GM12878 (cell line): ENCODE measurements at regions not wholly inside any gene's neighbourhood (a gene's known extent, or its start where the extent isn't known, plus 50 kb on each side); places are given as distances from the start of the nearest gene placed in this dataset.

ENCODE experiments used
- ATAC-seq: fragments of 200-7000 bp; cut with Tn5 transposase; 3 replicates; pipeline ENCODE4 v1.9.1; 2020; ENCODE audit warnings: mild to moderate bottlenecking, moderate library complexity
- BruUV-seq: library from RNA; stranded (reverse); fragments of 400-500 nt; replicated peaks from 2 replicates; lab custom pipeline; 2021; lab: Mats Ljungman, UMichigan
- CTCF ChIA-PET: fragments of 300-600 bp; sonication (Branson Sonifier 250); formaldehyde crosslinking; extraction: SDS; loops from one replicate; lab custom pipeline; 2021; ENCODE audit warnings: inconsistent platforms; lab: Yijun Ruan, JAX
- POLR2A ChIA-PET: fragments of 350-600 bp; formaldehyde crosslinking; extraction: SDS; loops from one replicate; lab custom pipeline; 2021; ENCODE audit warnings: inconsistent platforms; lab: Charles Lee
- RAD21 ChIA-PET: fragments of 300-600 bp; sonication (Branson Sonifier 250); formaldehyde crosslinking; loops from one replicate; lab custom pipeline; 2023; ENCODE audit warnings: antibody characterized with exemption; ENCODE audit not compliant: unreplicated experiment; lab: Charles Lee
- SMC1A ChIA-PET: fragments of 300-600 bp; sonication (Branson Sonifier 250); formaldehyde crosslinking; loops from one replicate; lab custom pipeline; 2023; ENCODE audit not compliant: unreplicated experiment, uncharacterized antibody; lab: Charles Lee
- DNase-seq: peaks from one replicate; pipeline ENCODE4 v3.0.0-alpha.2; 2011; ENCODE audit warnings: low read depth, low spot score
- FAIRE-seq: peaks from 3 replicates; lab custom pipeline; 2011; peaks lifted over from hg19 to GRCh38; lab: Jason Lieb, UNC
- H2AFZ ChIP-seq: 2 replicates; pipeline ENCODE4 v1.6.0; 2011; ENCODE audit warnings: low read depth, low read length, control low read depth; ENCODE audit not compliant: control insufficient read depth
- H3K27ac ChIP-seq: 2 replicates; pipeline ENCODE4 v1.5.1; 2011; ENCODE audit warnings: control low read depth; ENCODE audit not compliant: control insufficient read depth, insufficient read depth
- H3K27me3 ChIP-seq, 2 experiments: replicated peaks in 1 of 2; 2 replicates each; pipeline versions ENCODE4 v1.6.0 to v1.6.1; 2011; ENCODE audit warnings: low read length in 1 of 2; ENCODE audit not compliant: control insufficient read depth in 2 of 2, insufficient read depth in 2 of 2
- H3K36me3 ChIP-seq, 2 experiments: 2 replicates each; pipeline ENCODE4 v1.5.1; 2011; ENCODE audit warnings: low read length in 1 of 2; ENCODE audit not compliant: control insufficient read depth in 2 of 2, insufficient read depth in 2 of 2
- H3K4me1 ChIP-seq: 2 replicates; pipeline ENCODE4 v1.6.1; 2011; ENCODE audit warnings: mild to moderate bottlenecking, low read length, moderate library complexity, mixed read lengths; ENCODE audit not compliant: control insufficient read depth, insufficient read depth
- H3K4me2 ChIP-seq: 2 replicates; pipeline ENCODE4 v1.6.0; 2011; ENCODE audit warnings: control low read depth; ENCODE audit not compliant: control insufficient read depth, insufficient read depth
- H3K4me3 ChIP-seq: fragments of 200-600 bp; sonication (generic); 2 replicates; pipeline ENCODE4 v1.5.1; 2016
- H3K79me2 ChIP-seq: 2 replicates; pipeline ENCODE4 v1.6.0; 2011; ENCODE audit warnings: low read length; ENCODE audit not compliant: control insufficient read depth, insufficient read depth
- H3K9ac ChIP-seq: 2 replicates; pipeline ENCODE4 v1.8.0; 2011; ENCODE audit warnings: low read length, control low read depth, mixed read lengths; ENCODE audit not compliant: control insufficient read depth, insufficient read depth
- H3K9me3 ChIP-seq: replicated peaks from 3 replicates; pipeline ENCODE4 v1.5.1; 2011; ENCODE audit warnings: mild to moderate bottlenecking, low read length; ENCODE audit not compliant: control insufficient read depth, insufficient read depth
- H4K20me1 ChIP-seq: 2 replicates; pipeline ENCODE4 v1.6.0; 2011; ENCODE audit not compliant: control insufficient read depth, insufficient read depth
- CREB1 ChIP-seq: IDR thresholded peaks from 2 replicates; pipeline ENCODE4 v1.6.1; 2012; ENCODE audit warnings: low read depth, mild to moderate bottlenecking, inconsistent platforms
- EED ChIP-seq: sonication (generic); IDR thresholded peaks from 2 replicates; pipeline ENCODE4 v1.6.1; 2016; ENCODE audit warnings: antibody characterized with exemption, low read depth
- EGR1 ChIP-seq, 2 experiments: IDR thresholded peaks; 1 replicate in 1 of 2; 2 replicates in 1 of 2; pipeline ENCODE4 v1.6.1; 2011 to 2012; ENCODE audit warnings: low read depth in 2 of 2, low read length in 2 of 2, borderline replicate concordance in 1 of 2, mild to moderate bottlenecking in 1 of 2, moderate library complexity in 1 of 2
- MEF2A ChIP-seq: IDR thresholded peaks from 2 replicates; pipeline ENCODE4 v1.6.1; 2011; ENCODE audit warnings: low read depth, mild to moderate bottlenecking, low read length, moderate library complexity; ENCODE audit not compliant: insufficient read depth
- POLR2AphosphoS2 ChIP-seq: IDR thresholded peaks from 2 replicates; pipeline ENCODE4 v1.6.1; 2011; ENCODE audit warnings: low read depth, mild to moderate bottlenecking, low read length, improper control_type of control experiment, moderate library complexity
- SMC3 ChIP-seq: IDR thresholded peaks from 2 replicates; pipeline ENCODE4 v1.6.1; 2011; ENCODE audit warnings: low read length, improper control_type of control experiment, borderline replicate concordance
- TCF7 ChIP-seq: IDR thresholded peaks from 2 replicates; pipeline ENCODE4 v1.6.1; 2014; ENCODE audit warnings: antibody characterized with exemption, borderline replicate concordance
- WRNIP1 ChIP-seq: IDR thresholded peaks from 2 replicates; pipeline ENCODE4 v1.6.1; 2011; ENCODE audit warnings: low read depth, low read length, improper control_type of control experiment, borderline replicate concordance
- YY1 ChIP-seq: IDR thresholded peaks from 2 replicates; pipeline ENCODE4 v1.6.1; 2011; ENCODE audit warnings: low read depth, mild to moderate bottlenecking, low read length
- WGBS: methylation state at CpG from one replicate; pipeline ENCODE4 v1.1.6; 2016; ENCODE audit warnings: low lambda C conversion rate; ENCODE audit not compliant: insufficient replicate concordance, insufficient coverage; ENCODE audit errors: missing lambda C conversion rate; 5-methylcytosine and 5-hydroxymethylcytosine counted together
- in situ Hi-C: fragments of 300-500 bp; cut with MboI; formaldehyde crosslinking; loops from 9 replicates; pipeline ENCODE4 v1.14.3; 2018; ENCODE audit warnings: mixed read lengths
- intact Hi-C: fragments of 100-400 bp; cut with micrococcal nuclease; formaldehyde crosslinking; loops from one replicate; pipeline ENCODE4 v1.14.2; 2022; ENCODE audit not compliant: unreplicated experiment
- TF ChIP-seq, protein P1 (sequence below): IDR thresholded peaks from 2 replicates; pipeline ENCODE4 v1.6.1; 2012; ENCODE audit warnings: improper control_type of control experiment, low read depth, low read length; ENCODE audit not compliant: insufficient replicate concordance
- TF ChIP-seq, protein P2 (sequence below): fragments of 450-650 bp; IDR thresholded peaks from 2 replicates; pipeline ENCODE4 v1.6.1; 2017; ENCODE audit warnings: mild to moderate bottlenecking, moderate library complexity
- TF ChIP-seq, protein P3 (sequence below): IDR thresholded peaks from 2 replicates; pipeline ENCODE4 v1.6.1; 2011; ENCODE audit warnings: borderline replicate concordance, low read depth, mild to moderate bottlenecking, moderate library complexity, mixed read lengths, low read length; ENCODE audit not compliant: insufficient read depth; ENCODE audit errors: extremely low read length

- DNase-seq (no peak), ATAC-seq (no peak), FAIRE-seq (no peak)
- ChIA-PET SMC1A (interaction anchor here (1.1 to 1.3 kb wide), 2 partner anchors 11 to 15 kb away, joined by 4 to 7 read pairs; no protein-coding TSS in a partner anchor), CTCF (interaction anchor here (0.7 to 4.8 kb wide), 3 partner anchors 10 to 1224 kb away, joined by 3 to 33 read pairs (median 3); no protein-coding TSS in a partner anchor), POLR2A (no interaction called here), RAD21 (interaction anchor here (0.7 to 0.8 kb wide), 2 partner anchors 10 to 1898 kb away, joined by 3 read pairs; no protein-coding TSS in a partner anchor)
- Histone ChIP-seq H3K9ac (no peak overlapping the region), H3K79me2 (no peaks in the 10 kb centered on the region), H3K4me1 (peaks cover 11% of the 10 kb centered on the region), H4K20me1 (no peaks in the 10 kb centered on the region), H2AFZ (no peak overlapping the region), H3K9me3 (peaks cover 3% of the 10 kb centered on the region; the same call in 2 of the 3 replicates), H3K36me3 (no peaks in the 10 kb centered on the region), H3K4me2 (no peak overlapping the region), H3K4me3 (no peak overlapping the region), H3K27me3 (no peaks in the 10 kb centered on the region), H3K27ac (no peak overlapping the region)
- in situ Hi-C loops (no loop called here), intact Hi-C loops (loop anchor here (5.0 to 10.0 kb wide), 4 partner anchors 187 to 1280 kb away; partner anchors contain the start of gene RGMB)
- WGBS: 70% methylated on average over 5 of the region's 5 CpGs
- BruUV-seq: no TSS peak
- TF ChIP-seq WRNIP1: no peak
- TF ChIP-seq POLR2AphosphoS2: no peak
- TF ChIP-seq, protein P1, sequence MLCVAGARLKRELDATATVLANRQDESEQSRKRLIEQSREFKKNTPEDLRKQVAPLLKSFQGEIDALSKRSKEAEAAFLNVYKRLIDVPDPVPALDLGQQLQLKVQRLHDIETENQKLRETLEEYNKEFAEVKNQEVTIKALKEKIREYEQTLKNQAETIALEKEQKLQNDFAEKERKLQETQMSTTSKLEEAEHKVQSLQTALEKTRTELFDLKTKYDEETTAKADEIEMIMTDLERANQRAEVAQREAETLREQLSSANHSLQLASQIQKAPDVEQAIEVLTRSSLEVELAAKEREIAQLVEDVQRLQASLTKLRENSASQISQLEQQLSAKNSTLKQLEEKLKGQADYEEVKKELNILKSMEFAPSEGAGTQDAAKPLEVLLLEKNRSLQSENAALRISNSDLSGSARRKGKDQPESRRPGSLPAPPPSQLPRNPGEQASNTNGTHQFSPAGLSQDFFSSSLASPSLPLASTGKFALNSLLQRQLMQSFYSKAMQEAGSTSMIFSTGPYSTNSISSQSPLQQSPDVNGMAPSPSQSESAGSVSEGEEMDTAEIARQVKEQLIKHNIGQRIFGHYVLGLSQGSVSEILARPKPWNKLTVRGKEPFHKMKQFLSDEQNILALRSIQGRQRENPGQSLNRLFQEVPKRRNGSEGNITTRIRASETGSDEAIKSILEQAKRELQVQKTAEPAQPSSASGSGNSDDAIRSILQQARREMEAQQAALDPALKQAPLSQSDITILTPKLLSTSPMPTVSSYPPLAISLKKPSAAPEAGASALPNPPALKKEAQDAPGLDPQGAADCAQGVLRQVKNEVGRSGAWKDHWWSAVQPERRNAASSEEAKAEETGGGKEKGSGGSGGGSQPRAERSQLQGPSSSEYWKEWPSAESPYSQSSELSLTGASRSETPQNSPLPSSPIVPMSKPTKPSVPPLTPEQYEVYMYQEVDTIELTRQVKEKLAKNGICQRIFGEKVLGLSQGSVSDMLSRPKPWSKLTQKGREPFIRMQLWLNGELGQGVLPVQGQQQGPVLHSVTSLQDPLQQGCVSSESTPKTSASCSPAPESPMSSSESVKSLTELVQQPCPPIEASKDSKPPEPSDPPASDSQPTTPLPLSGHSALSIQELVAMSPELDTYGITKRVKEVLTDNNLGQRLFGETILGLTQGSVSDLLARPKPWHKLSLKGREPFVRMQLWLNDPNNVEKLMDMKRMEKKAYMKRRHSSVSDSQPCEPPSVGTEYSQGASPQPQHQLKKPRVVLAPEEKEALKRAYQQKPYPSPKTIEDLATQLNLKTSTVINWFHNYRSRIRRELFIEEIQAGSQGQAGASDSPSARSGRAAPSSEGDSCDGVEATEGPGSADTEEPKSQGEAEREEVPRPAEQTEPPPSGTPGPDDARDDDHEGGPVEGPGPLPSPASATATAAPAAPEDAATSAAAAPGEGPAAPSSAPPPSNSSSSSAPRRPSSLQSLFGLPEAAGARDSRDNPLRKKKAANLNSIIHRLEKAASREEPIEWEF: no peak
- TF ChIP-seq, protein P2, sequence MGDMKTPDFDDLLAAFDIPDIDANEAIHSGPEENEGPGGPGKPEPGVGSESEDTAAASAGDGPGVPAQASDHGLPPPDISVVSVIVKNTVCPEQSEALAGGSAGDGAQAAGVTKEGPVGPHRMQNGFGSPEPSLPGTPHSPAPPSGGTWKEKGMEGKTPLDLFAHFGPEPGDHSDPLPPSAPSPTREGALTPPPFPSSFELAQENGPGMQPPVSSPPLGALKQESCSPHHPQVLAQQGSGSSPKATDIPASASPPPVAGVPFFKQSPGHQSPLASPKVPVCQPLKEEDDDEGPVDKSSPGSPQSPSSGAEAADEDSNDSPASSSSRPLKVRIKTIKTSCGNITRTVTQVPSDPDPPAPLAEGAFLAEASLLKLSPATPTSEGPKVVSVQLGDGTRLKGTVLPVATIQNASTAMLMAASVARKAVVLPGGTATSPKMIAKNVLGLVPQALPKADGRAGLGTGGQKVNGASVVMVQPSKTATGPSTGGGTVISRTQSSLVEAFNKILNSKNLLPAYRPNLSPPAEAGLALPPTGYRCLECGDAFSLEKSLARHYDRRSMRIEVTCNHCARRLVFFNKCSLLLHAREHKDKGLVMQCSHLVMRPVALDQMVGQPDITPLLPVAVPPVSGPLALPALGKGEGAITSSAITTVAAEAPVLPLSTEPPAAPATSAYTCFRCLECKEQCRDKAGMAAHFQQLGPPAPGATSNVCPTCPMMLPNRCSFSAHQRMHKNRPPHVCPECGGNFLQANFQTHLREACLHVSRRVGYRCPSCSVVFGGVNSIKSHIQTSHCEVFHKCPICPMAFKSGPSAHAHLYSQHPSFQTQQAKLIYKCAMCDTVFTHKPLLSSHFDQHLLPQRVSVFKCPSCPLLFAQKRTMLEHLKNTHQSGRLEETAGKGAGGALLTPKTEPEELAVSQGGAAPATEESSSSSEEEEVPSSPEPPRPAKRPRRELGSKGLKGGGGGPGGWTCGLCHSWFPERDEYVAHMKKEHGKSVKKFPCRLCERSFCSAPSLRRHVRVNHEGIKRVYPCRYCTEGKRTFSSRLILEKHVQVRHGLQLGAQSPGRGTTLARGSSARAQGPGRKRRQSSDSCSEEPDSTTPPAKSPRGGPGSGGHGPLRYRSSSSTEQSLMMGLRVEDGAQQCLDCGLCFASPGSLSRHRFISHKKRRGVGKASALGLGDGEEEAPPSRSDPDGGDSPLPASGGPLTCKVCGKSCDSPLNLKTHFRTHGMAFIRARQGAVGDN: no peak
- no peak for TF ChIP-seq SMC3
- no peak for TF ChIP-seq MEF2A
- TF ChIP-seq TCF7: no peak
- TF ChIP-seq EED: no peak
- TF ChIP-seq, protein P3, sequence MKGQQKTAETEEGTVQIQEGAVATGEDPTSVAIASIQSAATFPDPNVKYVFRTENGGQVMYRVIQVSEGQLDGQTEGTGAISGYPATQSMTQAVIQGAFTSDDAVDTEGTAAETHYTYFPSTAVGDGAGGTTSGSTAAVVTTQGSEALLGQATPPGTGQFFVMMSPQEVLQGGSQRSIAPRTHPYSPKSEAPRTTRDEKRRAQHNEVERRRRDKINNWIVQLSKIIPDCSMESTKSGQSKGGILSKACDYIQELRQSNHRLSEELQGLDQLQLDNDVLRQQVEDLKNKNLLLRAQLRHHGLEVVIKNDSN: no peak
- TF ChIP-seq YY1: no peak
- no peak for TF ChIP-seq CREB1
- no peak for TF ChIP-seq EGR1 (IDR thresholded peaks at IDR 0.05; ENCODE audit: borderline replicate concordance in 1 of 2, low read depth in 2 of 2, low read length in 2 of 2)
These were observed 361.6 kb upstream of the RIOK2 start for GRCh38 chr5:97544678-97545077.
